ENCODE measurements at regions not wholly inside any gene's neighbourhood (a gene's known extent, or its start where the extent isn't known, plus 50 kb on each side); places are given as distances from the start of the nearest gene placed in this dataset.

- H3K27ac ChIP-seq (replicated peaks): no peak overlapping the region
- H3K27me3 ChIP-seq (ENCODE audit: insufficient read depth, poor library complexity, severe bottlenecking): no peaks in the 10 kb centered on the region
- H3K4me3 ChIP-seq (replicated peaks; ENCODE audit: insufficient read depth, low read length): no peak overlapping the region
- TF ChIP-seq POLR2AphosphoS5 (IDR thresholded peaks at IDR 0.05; ENCODE audit: low read depth): no peak
- TF ChIP-seq CTCF (IDR thresholded peaks at IDR 0.05; ENCODE audit: insufficient read depth, low read length): no peak
- no peak for DNase-seq (ENCODE audit: low read depth in 1 of 2, low spot score in 1 of 2)
These were observed 205.7 kb downstream of the TOMM20 start for GRCh38 chr1:234922987-234923386.

- H3K27ac ChIP-seq (replicated peaks): no peak overlapping the region
- H3K4me3 ChIP-seq (replicated peaks; ENCODE audit: insufficient read depth, low read length): no peak overlapping the region
- no peak for DNase-seq (ENCODE audit: low read depth in 1 of 2, low spot score in 1 of 2)
- no peaks in the 10 kb centered on the region for H3K27me3 ChIP-seq (ENCODE audit: insufficient read depth, poor library complexity, severe bottlenecking)
- TF ChIP-seq POLR2AphosphoS5 (IDR thresholded peaks at IDR 0.05; ENCODE audit: low read depth) (no peak), REST (IDR thresholded peaks at IDR 0.05; ENCODE audit: insufficient replicate concordance, low read depth) (no peak), CTCF (IDR thresholded peaks at IDR 0.05; ENCODE audit: insufficient read depth, low read length) (no peak), GABPA (IDR thresholded peaks at IDR 0.05; ENCODE audit: low read depth) (no peak), SPI1 (IDR thresholded peaks at IDR 0.05; ENCODE audit: borderline replicate concordance, low read depth) (no peak)
These were observed 207.2 kb downstream of the TOMM20 start for GRCh38 chr1:234921266-234922062.

GRCh38 chr1:234920843-234921140, 207.8 kb downstream of the TOMM20 start:
- TF ChIP-seq GABPA (IDR thresholded peaks at IDR 0.05; ENCODE audit: low read depth): no peak
- no peak for TF ChIP-seq CTCF (IDR thresholded peaks at IDR 0.05; ENCODE audit: insufficient read depth, low read length)
- no peak for TF ChIP-seq POLR2AphosphoS5 (IDR thresholded peaks at IDR 0.05; ENCODE audit: low read depth)
- TF ChIP-seq SPI1 (IDR thresholded peaks at IDR 0.05; ENCODE audit: borderline replicate concordance, low read depth): no peak
- TF ChIP-seq REST (IDR thresholded peaks at IDR 0.05; ENCODE audit: insufficient replicate concordance, low read depth): no peak
- Histone ChIP-seq H3K4me3 (replicated peaks; ENCODE audit: insufficient read depth, low read length) (no peak overlapping the region), H3K27me3 (ENCODE audit: insufficient read depth, poor library complexity, severe bottlenecking) (no peaks in the 10 kb centered on the region), H3K27ac (replicated peaks) (no peak overlapping the region)
- no peak for DNase-seq (ENCODE audit: low read depth in 1 of 2, low spot score in 1 of 2)

Data from HL-60 (cell line).